ENCODE measurements at regions not wholly inside any gene's neighbourhood (a gene's known extent, or its start where the extent isn't known, plus 50 kb on each side); places are given as distances from the start of the nearest gene placed in this dataset.

GRCh38 chr10:124343351-124344265 is 75.1 kb downstream of the OAT start:
- TF ChIP-seq CTCF (IDR thresholded peaks at IDR 0.05), result no peak
- no peak for TF ChIP-seq POLR2A (IDR thresholded peaks at IDR 0.05)
- no peak for TF ChIP-seq POLR2AphosphoS5 (IDR thresholded peaks at IDR 0.05; ENCODE audit: insufficient read depth in 1 of 2, low read depth in 1 of 2)
